SK-MEL-5 (cell line): ENCODE measurements at regions not wholly inside any gene's neighbourhood (a gene's known extent, or its start where the extent isn't known, plus 50 kb on each side); places are given as distances from the start of the nearest gene placed in this dataset.
"Not testable (repeated sequence)": the region's sequence is repeated elsewhere in the genome, so short reads cannot be mapped to it uniquely, and the experiment has no call there.

Experiments used
- DNase-seq: peaks from one replicate; pipeline ENCODE4 v3.0.0-alpha.2; 2016; ENCODE audit warnings: low read depth, low spot score
- in situ Hi-C: cut with HindIII; loops from 2 replicates; pipeline ENCODE4 v1.10.0; 2016; ENCODE audit warnings: low sequenced_read_pairs, high pct_unique_total_duplicates, low pct_unique_long_range_greater_than_20kb

DNA sequence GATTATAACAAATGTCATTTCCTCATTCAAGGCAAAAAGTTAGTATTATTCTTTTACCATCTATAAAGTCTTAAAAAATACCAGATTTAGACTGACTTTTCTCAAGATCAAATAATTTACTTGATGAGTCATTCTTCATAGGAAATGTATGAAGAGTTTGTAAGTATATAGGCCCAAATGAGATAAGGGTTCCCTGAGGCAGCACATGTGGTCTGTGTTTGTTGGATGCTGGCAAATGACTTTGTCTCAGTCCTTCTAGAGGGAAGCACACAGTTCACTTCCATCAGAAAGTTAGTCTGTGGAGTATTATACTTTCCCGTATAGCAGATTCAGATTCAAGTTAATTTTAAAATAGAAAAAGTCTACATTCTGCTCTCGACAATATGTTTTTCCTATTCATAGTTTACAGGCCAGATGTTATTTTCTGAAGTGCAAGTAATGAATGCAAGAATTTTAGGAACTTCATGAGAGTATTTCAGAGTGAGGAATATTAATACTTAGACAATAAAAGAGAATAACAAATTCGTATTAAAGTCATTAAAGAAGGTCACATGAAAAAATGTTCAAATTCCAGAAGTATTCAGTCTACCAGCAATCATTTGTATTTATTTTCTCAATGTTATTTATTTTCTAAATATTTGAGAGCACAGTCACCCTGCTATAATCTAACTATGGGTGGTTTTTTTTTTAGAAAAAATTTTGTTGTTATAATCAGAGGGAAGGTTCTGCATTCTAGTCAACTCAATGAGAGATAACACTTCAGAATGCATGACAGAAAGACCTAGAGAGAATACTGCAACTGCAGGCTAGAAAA is 601.8 kb upstream of the ZFP42 start:
- in situ Hi-C loops: no loop called here
- no peak for DNase-seq

DNA sequence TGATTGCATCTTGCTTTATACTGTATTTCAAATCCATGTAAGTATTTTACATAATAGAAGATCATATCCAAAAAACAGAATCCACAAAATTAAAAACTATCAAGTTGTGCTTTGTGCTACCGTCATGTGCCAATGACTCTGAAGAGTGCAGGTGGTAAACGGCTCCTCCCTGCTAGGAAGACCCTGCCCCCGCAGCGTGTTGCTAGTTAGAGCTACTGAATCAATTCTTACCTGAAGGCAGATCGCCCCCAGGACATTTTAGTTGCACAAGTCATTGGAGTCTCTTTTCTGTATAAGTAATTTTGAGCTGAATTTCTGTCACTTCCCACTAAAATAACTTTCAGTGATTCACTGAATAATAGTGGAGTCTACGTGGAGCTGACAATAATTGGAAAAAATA is 599.5 kb upstream of the ZFP42 start:
- in situ Hi-C loops: no loop called here
- DNase-seq: no peak

DNA sequence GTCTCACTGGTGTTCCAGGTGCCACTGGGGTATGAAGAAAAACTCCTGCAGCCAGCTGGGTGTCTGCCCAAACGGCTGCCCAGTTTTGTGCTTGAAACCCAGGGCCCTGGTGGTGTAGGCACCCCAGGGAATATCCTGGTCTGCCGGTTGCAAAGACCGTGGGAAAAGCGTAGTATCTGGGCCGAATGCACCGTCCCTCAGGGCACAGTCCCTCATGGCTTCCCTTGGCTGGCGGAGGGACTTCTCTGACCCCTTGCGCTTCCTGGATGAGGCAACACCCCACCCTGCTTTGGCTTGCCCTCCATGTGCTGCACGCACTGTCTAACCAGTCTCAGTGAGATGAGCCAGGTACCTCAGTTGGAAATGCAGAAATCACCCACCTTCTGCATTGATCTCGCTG is 587.1 kb upstream of the ZFP42 start:
- in situ Hi-C loops, DNase-seq: not testable (repeated sequence)

DNA sequence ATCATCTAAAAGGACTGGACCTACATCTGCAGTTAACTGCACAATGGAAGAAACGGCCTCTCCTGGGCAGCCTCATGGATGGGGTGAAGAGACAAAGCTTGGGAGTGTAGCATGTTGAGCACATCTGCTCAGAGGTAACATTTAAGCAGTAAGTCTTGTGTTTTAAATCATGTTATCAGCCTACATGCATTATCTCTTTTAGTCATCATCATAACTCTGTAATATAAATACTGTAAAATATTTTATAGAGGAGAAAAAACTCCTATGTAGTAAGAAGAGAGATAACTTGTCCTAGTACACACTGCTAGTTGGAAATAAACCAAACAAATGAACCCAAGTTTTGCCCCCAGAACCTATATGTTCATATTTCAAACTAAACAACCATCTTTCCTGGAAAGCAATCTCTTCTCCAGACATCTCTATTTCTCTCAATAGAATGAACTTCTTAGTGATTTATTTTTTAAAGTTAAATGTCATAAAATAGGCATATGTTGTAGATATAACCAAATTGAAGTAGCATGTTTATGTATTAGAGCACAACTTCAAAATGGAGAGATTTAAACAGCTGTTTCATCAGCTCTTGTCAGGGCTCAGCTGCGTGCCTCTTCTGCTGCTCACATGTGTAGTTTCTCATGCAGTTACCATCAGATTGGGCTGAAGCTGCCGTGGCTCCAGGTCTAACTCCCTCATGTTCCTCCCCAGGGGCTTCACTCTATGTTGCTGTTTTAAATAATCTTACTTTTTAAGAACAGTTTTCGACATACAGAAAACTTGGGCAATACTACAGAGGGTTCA is 581.8 kb upstream of the ZFP42 start:
- in situ Hi-C loops: no loop called here
- DNase-seq: no peak

DNA sequence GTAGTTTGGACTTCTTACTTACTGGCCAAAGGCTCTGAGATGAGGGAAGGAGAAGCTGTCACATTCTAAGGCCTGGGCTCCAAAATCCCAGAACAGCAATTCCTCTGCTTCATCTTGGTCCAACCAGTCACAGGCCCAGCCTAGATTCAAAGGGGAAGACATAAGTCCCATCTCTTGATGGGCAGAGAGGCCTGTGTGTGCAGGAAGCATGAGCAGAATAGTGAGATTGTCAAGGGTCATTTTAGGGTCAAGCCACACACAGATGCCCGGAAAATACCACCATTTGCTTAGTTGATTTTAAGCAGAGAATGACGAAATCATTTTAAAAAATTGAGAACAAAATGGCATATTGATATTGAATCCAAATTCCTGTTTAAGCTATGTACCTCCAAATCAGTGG is 580.9 kb upstream of the ZFP42 start:
- in situ Hi-C loops: no loop called here
- no peak for DNase-seq

DNA sequence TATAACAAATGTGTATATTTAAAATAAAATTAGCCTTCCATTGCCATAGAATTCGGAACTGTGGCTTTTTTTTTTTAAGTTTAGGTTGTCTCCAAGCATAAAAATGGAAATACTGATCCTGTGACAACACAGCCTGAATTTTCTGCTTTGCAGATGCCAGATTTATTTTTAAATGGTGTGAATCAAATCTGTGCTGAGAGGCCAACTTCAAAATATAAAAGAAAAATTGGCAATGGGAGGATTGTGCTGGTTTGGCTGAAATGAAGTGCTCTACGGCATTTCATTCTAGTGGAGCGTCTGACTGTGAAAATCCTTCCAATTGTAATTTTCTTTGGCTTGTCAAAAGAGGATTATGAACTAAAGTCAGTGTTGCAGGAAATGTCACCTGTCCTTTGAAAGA is 580.3 kb upstream of the ZFP42 start:
- in situ Hi-C loops: no loop called here
- no peak for DNase-seq

DNA sequence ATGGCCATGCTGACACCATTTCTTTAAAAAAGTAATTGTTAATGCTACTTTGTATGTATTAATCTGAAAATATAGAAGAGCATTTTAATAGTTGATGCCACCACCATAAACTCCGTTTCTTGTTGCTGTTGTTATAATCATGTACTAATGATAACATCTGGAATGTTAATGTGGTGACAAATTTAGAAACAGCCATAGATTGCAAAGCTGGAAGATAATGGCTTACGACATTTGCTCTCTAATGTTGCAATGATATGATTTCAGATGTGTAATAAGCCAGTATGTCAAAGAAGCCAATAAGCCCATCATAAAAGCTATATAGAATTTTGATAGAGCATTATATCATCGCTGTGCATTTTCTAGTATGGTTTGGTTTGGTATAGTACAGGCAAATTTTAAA is 579.4 kb upstream of the ZFP42 start:
- in situ Hi-C loops: no loop called here
- DNase-seq: no peak

DNA sequence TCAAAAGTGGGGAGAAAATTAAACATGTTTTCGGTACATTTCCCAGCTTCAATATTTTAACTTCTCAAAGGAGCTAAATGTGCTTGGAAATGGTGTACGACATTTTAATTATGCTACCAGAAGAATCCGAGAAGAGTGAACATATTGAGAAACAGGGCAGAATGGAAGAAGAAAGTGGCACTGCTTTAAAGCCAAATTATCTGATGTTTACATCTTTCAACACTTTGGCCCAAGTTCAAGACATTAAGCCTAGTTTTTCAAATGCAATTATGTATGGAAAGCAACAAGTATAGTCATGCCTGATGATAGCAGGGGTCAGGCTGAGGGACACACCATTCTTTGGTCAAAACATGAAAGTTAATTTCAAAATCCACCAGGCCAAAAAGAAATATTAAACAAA is 577.9 kb upstream of the ZFP42 start:
- no peak for DNase-seq
- in situ Hi-C loops: no loop called here

DNA sequence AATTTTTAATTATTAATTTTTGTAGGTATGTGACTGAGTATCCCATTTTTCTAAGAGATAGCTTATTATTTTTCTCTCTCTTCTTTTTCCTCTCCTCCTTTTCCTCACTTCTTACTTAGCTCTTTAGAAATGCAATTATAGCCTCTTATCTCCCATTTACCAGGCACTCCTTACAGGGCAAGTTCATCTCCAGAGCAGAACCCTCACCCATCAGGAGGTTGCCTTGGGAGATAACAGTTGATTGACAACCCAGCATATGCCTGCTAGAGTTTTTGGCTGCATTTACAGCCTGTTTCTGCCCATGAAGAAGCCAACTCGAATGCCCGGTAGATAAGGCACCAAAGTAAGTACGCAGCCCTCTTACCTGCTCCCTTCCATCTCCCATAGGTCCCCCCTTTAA is 572.9 kb upstream of the ZFP42 start:
- DNase-seq: no peak
- in situ Hi-C loops: no loop called here

DNA sequence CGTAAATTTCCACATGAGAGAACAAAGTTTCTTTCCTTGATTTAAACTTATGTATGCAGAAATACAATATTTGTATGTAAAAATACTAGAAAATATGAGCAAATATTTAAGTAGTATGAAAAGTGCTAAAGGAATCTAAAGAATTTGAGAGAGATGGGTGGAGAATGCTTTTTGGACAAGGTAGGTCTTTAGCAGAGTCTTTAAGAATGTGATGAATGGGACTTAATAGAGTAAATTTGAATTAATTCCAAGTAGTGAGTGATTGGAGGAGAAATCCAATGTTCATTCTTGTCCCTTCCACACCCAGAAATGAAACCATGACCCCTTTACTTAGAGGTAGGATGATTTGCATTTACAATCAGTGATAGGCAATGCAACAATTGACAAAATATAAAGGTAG is 570.9 kb upstream of the ZFP42 start:
- DNase-seq: no peak
- in situ Hi-C loops: no loop called here

DNA sequence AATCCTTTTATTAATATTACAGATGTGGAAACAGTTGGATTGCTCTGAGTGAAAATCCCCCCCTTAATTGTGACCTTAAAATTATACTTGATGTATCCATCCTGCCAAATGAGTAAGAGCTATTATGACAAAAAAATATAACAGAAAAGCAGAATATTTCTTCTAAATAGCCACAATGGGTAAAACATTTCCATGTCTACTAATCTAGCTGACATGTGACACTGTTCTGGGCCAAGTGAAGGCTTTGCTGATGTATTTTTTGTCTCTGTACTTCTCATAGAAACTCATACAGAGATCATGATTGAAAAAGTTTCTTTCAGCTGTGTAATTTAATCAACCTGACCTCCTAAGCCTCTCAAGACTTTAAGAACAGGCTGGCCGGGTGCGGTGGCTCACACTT is 569.1 kb upstream of the ZFP42 start:
- DNase-seq: no peak
- in situ Hi-C loops: no loop called here

DNA sequence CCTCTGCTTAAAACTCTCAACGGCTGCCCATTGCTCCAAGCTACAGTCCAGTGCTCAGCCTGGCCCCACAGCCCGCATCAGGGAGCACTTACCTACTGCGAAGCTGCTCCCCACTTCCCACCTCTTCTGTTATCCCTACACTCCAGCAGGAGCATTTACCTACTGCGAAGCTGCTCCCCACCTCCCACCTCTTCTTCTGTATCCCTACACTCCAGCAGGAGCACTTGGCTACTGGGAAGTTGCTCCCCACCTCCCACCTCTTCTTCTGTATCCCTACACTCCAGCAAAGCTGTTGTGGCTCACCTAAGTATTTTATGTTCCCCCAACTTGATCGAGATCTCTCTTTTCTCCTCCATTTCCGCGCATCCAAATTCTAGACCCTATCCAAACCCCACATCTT is 563.3 kb upstream of the ZFP42 start:
- in situ Hi-C loops: no loop called here

DNA sequence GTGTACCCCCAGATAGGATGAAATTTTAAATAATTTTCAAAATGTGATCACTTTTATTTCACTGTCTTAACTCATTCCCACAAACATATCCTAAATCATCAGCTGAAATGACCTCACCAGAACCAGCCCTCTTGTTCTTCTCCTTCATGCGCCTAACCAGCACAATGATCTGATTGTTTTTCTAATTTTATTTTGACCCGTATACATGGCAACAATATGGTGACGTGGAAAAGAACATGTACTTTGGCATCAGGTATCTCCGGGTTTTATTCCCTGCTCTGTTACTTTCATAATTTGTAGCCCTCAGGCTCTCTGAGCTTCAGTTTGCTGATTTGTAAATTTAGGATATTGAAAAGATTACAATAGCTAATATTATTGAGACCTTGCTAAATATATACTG is 562.4 kb upstream of the ZFP42 start:
- in situ Hi-C loops: no loop called here

More for the DNA sequence above, 563.3 kb upstream of the ZFP42 start:
- DNase-seq: no peak

DNA sequence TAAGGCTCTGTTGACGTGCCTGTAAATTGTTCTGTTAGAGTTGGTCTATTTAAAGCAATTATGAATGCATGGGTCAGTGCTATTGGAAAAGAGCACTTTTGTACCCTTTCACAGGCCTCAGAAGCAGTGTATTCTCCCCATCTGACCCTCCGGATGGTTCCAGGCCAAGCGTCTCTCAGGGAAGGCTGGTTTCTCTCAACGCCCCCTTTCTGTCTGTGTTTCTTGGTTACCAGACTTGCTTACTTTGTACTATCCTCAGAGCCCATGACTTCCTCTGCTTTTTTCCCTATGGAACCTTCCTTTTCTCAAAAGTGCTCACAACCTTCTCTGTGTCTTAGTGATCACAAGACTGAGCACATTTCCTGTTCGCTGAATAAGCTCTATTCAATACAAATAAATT is 559.3 kb upstream of the ZFP42 start:
- peak; percentile 11 for DNase-seq
- in situ Hi-C loops: no loop called here

More for the DNA sequence above, 562.4 kb upstream of the ZFP42 start:
- peak; percentile 36 for DNase-seq

DNA sequence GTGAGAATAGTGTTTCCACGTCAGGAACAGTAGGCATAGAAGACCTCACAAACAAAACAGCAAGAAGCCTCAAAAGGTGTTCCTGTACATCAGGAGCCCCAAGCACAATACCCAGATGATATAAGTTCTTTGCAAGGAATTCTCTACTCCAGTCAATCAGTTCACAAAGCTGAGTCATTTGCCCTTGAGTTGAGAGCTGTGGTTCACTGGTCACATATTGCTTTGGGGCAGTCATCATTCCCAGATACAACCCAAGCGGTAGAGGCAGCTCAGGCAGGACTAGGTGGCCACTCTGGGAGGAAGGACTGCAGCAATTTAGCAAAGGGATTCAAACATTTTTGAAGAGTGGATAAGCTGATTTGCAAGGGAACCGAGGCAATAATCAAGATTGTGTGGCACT is 551.5 kb upstream of the ZFP42 start:
- in situ Hi-C loops: no loop called here
- no peak for DNase-seq

DNA sequence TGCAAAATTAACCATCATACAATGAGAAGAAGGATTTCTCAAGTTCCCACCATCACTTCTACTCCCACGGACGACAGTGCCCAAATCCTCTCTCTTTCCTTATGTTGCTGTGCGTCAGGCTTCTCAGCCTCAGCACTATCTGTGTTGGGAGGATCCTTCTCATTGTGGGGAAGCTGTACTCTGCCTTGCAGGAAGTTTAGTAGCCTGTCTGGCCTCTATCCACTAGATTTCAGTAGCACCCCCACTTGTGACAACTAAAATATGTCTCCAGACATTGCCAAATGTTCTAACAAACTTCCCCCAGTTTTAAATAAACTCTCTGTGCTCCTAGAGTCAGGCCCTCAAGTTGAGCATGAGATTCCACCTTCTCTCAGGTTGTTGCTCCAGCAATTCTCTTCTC is 545.9 kb upstream of the ZFP42 start:
- DNase-seq: no peak
- in situ Hi-C loops: no loop called here

DNA sequence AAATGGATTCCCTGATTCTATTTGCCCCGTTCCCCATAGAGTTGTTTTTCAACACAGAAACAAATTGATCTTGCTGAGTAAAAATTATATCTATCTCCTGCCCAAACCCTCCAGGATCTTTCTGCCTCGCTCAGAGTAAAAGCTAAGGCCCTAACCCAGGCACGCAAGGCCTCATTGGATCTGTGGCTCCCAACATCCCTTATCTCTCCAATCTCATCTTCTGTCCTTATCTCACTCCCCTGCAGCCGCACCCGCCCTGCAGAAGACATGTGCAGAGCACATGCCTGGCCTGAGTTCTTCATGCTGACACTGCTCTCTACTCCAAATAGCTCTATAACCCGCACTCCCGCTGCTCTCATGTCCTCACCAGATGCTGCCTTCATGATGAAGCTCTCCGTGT is 543.8 kb upstream of the ZFP42 start:
- in situ Hi-C loops: no loop called here
- no peak for DNase-seq

DNA sequence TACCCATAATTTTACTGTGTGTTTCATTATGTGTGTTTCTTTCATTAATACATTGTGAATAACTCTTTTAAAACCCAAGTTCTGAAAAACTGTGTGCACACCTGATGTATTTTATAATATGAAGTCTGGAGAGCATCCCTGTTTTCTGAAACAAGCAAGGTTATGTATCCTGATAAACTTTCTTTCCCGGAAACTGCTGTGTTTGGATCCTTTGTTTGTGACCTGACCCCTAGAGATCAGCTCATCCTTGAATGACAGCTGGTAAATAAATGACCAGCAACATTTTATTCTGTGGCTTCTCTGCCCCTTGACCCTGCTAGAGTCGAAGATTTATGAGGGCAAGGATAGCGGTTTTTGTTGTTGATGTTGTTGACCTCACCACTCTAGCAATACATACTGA is 535.6 kb upstream of the ZFP42 start:
- no peak for DNase-seq
- in situ Hi-C loops: no loop called here

DNA sequence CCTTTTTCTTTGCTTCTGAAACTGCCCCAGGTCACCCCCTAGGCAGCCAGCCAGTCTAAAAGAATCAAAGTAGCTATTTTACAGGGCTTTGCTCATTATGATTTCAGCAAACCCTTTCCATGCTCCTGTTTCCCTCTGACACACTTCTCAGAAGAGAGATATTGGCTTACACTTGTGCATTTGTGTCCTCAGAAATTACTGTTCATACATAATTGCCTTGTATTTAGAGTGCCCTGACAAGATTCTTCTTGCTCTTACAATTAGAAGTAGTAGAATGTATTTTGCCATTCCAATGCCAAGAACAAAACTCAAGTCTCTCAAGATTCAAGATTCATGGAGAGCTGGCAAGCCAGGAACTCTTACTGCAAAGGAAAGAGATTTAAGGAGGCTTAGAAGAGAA is 531.0 kb upstream of the ZFP42 start:
- in situ Hi-C loops: no loop called here
- DNase-seq: no peak
